ENCODE measurements at regions not wholly inside any gene's neighbourhood (a gene's known extent, or its start where the extent isn't known, plus 50 kb on each side); places are given as distances from the start of the nearest gene placed in this dataset.

GRCh38 chr1:58380345-58380744 is 166.2 kb downstream of the OMA1 start:
- no peak for DNase-seq (ENCODE audit: low spot score)

- no peak for DNase-seq (ENCODE audit: low spot score)
Observed at GRCh38 chr1:58367217-58367616, 179.3 kb downstream of the OMA1 start.

GRCh38 chr1:58365328-58365727 is 181.2 kb downstream of the OMA1 start:
- no peak for DNase-seq (ENCODE audit: low spot score)

- no peak for DNase-seq (ENCODE audit: low spot score)
Observed at GRCh38 chr1:58363585-58363984, 182.9 kb downstream of the OMA1 start.

GRCh38 chr1:58361134-58361533 is 185.4 kb downstream of the OMA1 start:
- no peak for DNase-seq (ENCODE audit: low spot score)

- DNase-seq (ENCODE audit: low spot score): no peak
Observed at GRCh38 chr1:58358346-58358745, 188.2 kb downstream of the OMA1 start.

- DNase-seq (ENCODE audit: low spot score): no peak
Observed at GRCh38 chr1:58356402-58356801, 190.1 kb downstream of the OMA1 start.

- DNase-seq (ENCODE audit: low spot score): no peak
Observed at GRCh38 chr1:58353168-58353567, 193.4 kb downstream of the OMA1 start.

- no peak for DNase-seq (ENCODE audit: low spot score)
Observed at GRCh38 chr1:58352476-58353092, 193.9 kb downstream of the OMA1 start.

- no peak for DNase-seq (ENCODE audit: low spot score)
Observed at GRCh38 chr1:58346036-58346355, 200.5 kb downstream of the OMA1 start.

GRCh38 chr1:58345215-58346035 is 201.1 kb downstream of the OMA1 start:
- DNase-seq (ENCODE audit: low spot score): no peak

GRCh38 chr1:58340185-58340584 is 206.3 kb downstream of the OMA1 start:
- no peak for DNase-seq (ENCODE audit: low spot score)

GRCh38 chr1:58338081-58338480 is 208.4 kb downstream of the OMA1 start:
- DNase-seq (ENCODE audit: low spot score): no peak

- no peak for DNase-seq (ENCODE audit: low spot score)
Observed at GRCh38 chr1:58333511-58333910, 213.0 kb downstream of the OMA1 start.

- DNase-seq (ENCODE audit: low spot score): no peak
Observed at GRCh38 chr1:58331156-58331555, 215.4 kb downstream of the OMA1 start.

GRCh38 chr1:58325866-58326265 is 220.7 kb downstream of the OMA1 start:
- no peak for DNase-seq (ENCODE audit: low spot score)

GRCh38 chr1:58324558-58324957 is 222.0 kb downstream of the OMA1 start:
- DNase-seq (ENCODE audit: low spot score): no peak

- DNase-seq (ENCODE audit: low spot score): no peak
Observed at GRCh38 chr1:58318157-58319005, 228.1 kb downstream of the OMA1 start.

- DNase-seq (ENCODE audit: low spot score): no peak
Observed at GRCh38 chr1:58317694-58318093, 228.8 kb downstream of the OMA1 start.

- no peak for DNase-seq (ENCODE audit: low spot score)
Observed at GRCh38 chr1:58317086-58317485, 229.4 kb downstream of the OMA1 start.

- no peak for DNase-seq (ENCODE audit: low spot score)
Observed at GRCh38 chr1:58316141-58316540, 230.4 kb downstream of the OMA1 start.

- DNase-seq (ENCODE audit: low spot score): no peak
Observed at GRCh38 chr1:58312971-58313563, 233.5 kb downstream of the OMA1 start.

- DNase-seq (ENCODE audit: low spot score): no peak
Observed at GRCh38 chr1:58312461-58312860, 234.1 kb downstream of the OMA1 start.
